Posterior cingulate gyrus (tissue), 11 donors: ENCODE measurements at regions not wholly inside any gene's neighbourhood (a gene's known extent, or its start where the extent isn't known, plus 50 kb on each side); places are given as distances from the start of the nearest gene placed in this dataset.
"Not testable (repeated sequence)": the region's sequence is repeated elsewhere in the genome, so short reads cannot be mapped to it uniquely, and the experiment has no call there.

Experiments
- DNase-seq, 10 donors: peaks; one replicate each; pipeline versions ENCODE4 v3.0.0 to v3.0.0-alpha.2; 2020 to 2021; ENCODE audit warnings: mixed read lengths in 3 of 10
- intact Hi-C: fragments of 100-400 bp; cut with DNase I; formaldehyde crosslinking; loops from one replicate; pipeline ENCODE4 v1.15.1; 2023

DNA sequence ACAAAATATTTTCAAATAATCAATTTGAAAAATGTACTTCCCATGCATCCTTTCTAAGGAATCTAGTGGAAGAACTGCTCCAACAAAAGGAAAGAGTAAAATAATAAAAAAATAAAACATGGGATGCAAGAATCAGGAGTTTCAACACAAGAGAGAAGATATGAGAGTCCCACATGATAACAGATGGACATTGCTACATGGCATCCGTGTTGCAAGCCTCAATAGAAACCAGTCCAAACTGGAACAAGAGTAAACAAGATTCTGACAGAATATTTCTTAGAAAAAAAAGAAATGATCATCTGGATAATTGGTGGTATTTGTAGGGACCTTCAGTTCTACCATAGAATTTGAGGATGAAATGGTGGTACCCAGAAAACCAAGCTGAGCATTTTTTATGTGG is 186.8 kb downstream of the FRK start:
- no peak for DNase-seq
- intact Hi-C loops = no loop called here

DNA sequence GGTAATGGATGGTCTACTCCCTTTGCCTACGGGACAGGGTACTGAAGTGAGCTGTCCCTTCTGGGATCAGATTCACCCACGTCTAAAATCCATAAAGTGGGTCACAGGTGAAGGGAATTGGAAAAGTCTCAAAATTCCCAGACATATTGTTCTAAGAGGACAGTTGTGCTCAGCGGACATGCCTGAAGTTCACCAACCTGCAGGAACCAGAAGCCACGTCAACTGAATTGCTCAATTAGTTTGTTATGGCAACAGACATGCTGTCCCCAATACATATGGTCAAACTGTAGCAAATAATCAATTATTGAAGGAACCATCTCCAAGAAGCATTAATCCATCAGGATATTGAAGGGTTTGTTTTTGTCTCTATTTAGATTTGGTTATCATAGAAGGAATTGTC is 190.2 kb downstream of the FRK start:
- DNase-seq = no peak
- intact Hi-C loops = no loop called here

DNA sequence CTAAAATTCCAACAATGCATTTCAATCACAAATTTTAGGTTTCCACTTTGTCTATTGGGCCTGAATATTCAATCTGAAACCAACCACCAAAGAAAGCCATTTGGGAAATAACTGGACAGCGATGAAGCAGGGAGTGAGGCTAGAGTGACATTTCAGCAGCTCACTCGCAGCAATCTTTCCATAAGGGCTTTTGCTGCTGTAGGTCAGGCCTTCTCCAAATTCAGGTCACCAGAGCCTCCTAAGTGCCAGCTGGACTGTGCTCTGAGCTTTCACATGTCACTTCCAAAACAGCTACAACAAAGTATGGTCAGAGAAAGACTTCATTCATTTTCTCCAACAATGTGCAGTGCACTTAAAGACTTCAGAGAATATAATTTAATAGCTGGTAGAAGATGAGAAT is 194.8 kb downstream of the FRK start:
- DNase-seq = no peak
- intact Hi-C loops = no loop called here

GRCh38 chr6:115863211-115863610 is 197.5 kb downstream of the FRK start:
- DNase-seq = no peak
- intact Hi-C loops = no loop called here

DNA sequence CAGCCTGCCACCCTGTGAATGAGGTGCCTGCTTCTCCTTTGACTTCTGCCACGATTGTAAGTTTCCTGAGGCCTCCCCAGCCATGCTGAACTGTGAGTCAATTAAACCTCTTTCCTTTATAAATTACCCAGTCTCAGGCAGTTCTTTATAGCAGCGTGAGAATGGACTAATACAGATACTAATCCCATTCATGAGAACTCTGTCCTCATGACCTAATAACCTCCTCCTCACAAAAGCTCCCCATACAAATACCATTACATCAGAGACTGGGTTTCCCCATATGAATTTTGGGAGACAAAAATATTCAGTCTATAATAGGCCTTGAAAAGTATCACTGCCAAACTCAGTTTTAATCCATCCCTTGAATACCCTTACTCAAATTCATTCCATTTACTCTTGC is 199.0 kb downstream of the FRK start:
- DNase-seq, intact Hi-C loops: not testable (repeated sequence)

GRCh38 chr6:115859577-115859976 is 201.1 kb downstream of the FRK start:
- intact Hi-C loops, DNase-seq: not testable (repeated sequence)

GRCh38 chr6:115854866-115855665 is 205.6 kb downstream of the FRK start:
- DNase-seq = peak in 1 of 10 donors; percentile 85
- intact Hi-C loops = no loop called here

DNA sequence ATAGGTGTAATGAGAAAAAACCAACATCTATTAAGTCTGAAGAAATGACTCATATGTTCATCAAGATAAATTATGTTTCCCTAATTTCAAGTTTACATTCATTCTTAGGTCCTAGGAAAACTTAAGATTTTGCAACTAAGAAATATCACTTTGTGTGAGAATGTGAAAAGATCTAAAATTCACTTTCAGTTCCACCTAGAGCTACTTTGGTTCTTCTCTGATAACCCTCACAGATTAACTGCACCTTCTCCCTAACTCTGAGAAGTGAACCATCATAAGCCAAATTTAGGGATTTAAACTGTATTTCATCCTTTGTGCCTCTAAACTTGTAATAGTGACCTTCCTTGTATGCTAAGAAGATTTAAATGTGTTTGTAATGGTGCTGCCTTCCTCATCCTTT is 213.0 kb downstream of the FRK start:
- DNase-seq = no peak
- intact Hi-C loops = no loop called here

GRCh38 chr6:115843945-115844344 is 216.7 kb downstream of the FRK start:
- intact Hi-C loops = no loop called here
- DNase-seq = no peak

GRCh38 chr6:115842338-115842737 is 218.4 kb downstream of the FRK start:
- intact Hi-C loops = no loop called here
- no peak for DNase-seq

GRCh38 chr6:115839583-115840181 is 221.0 kb downstream of the FRK start:
- DNase-seq = no peak
- intact Hi-C loops = no loop called here

DNA sequence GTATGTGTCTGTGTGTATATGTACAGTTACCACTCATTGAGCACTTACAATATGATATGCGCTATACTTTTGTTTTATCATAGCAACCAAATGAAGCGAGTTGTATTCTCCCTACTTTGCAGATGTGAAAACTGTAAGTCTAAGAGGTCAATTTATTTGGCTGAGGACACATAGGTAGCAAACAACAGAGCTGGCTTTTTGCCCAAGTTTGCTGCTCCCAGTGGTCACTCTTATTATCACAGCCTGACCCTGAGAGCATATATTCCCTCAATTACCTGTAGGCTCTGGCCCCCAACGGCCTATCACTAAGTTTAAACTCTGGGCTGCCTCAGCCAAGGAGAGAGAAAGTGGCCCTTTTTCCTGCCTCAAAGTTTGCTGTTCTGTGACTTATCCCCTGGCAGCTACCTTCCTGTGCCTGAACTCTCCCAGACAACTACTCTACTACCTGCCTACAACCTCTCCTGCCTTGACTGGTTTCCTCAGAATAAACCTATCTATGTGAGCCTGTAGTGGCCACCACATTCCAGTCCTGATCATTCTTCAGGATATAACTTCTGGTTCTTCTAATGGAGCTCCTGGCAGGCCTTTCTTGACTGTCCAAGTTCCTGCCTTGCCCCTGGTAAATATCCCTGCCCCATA is 221.8 kb downstream of the FRK start:
- intact Hi-C loops = no loop called here
- peak in 1 of 10 donors; percentile 49 for DNase-seq

DNA sequence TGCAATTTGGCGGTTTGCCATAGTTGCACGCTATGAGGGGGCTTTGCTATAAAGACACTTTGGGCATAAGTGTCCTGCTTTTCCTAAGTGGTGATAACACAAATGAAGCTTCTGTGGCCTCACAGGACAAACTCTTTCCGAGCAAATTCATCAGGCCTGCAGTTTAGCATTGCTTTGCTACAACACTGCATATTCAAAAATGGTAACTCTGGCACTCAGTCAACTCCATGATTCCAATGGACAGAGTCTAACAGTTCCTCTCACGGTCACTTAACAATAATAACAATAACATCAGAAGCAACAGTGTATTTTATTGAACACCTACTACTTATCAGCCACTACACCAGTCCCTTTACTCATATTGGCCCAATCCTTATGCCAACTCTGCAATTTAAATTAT is 222.5 kb downstream of the FRK start:
- DNase-seq = no peak
- intact Hi-C loops = no loop called here

DNA sequence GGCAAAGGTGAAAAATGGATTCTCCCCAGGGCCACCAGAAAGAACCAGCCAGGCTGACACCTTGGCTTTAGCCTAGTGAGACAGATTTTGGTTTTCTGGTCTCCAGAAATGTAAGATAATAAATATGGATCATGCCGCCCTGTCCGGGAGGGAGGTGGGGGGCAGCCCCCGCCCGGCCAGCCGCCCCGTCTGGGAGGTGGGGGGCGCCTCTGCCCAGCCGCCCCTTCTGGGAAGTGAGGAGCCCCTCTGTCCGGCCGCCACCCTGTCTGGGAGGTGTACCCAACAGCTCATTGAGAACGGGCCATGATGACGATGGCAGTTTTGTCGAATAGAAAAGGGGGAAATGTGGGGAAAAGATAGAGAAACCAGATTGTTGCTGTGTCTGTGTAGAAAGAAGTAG is 224.3 kb downstream of the FRK start:
- intact Hi-C loops = not testable (repeated sequence)
- peak in 1 of 10 donors; percentile 64 for DNase-seq

- intact Hi-C loops = no loop called here
These were observed 225.4 kb downstream of the FRK start for GRCh38 chr6:115835314-115835713.

DNA sequence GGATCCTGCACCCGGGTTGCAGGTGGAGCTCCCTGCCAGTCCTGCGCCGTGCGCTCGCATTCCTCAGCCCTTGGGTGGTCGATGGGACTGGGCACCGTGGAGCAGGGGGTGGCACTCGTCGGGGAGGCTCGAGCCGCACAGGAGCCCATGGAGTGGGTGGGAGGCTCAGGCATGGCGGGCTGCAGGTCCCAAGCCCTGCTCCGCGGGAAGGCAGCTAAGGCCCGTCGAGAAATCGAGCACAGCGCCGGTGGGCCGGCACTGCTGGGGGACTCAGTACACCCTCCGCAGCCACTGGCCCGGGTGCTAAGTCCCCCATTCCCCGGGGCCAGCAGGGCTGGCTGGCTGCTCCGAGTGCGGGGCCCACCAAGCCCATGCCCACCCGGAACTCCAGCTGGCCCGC is 226.1 kb downstream of the FRK start:
- intact Hi-C loops = not testable (repeated sequence)
- DNase-seq = peak in 2 of 10 donors; percentile 60 to 80

More at GRCh38 chr6:115835314-115835713, 225.4 kb downstream of the FRK start:
- no peak for DNase-seq

DNA sequence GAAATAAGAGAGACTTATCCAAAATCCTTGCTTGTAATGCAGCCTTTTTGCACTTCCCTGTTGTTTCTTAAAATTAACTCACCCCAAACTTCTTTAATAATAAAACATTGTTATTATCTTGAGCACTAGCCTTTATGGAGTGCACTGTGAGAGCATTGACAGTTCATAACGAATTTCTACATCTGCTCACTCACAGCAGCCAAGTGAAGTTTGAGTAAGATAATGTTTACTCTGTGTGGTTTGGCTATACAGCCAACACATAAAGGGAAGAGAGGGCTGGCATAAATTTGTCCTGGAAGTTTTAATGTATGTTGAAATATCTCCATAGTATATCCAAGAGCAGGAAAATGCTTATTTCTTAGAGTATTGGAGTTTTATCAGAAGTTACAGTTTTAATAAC is 227.9 kb downstream of the FRK start:
- no peak for DNase-seq
- intact Hi-C loops = no loop called here

DNA sequence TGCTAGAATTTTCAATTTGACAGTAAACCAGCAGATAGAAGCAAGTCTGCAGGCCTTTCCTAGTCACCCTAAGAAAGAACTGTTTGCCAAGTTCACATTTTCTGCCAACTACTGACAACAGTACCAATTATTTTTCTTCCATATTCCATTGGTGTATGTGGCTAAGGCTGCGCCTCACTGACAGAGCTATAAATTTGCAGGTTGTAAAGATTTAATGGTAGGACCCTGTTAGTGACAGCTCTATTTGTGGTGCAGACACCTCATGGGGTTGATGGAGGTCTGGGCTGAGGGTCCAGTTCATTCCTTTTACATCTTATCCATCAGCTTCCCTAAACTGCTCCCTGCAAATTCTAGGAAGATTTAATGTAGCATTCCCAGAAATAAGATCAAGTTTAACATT is 228.5 kb downstream of the FRK start:
- DNase-seq = no peak
- intact Hi-C loops = no loop called here

GRCh38 chr6:115830895-115831294 is 229.8 kb downstream of the FRK start:
- no peak for DNase-seq
- intact Hi-C loops = no loop called here

DNA sequence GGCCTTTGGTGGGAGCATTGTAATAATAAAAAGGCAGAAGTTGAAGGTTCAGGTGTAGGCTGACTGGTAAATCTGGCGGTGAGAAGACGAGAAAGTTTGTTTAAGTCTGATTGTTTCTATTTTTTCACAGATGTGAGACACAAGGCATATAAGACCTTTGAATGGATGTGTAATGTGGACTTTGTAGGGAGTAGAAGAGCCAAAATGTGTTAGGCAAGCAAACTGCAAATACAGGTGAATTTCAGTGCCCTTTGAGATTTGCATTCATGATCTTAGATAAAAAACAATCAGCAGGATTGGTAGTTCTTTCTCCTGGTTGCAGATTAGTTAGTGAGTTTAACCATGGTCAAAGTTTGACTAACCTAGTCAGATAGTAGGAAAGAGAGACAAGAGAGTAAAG is 238.9 kb downstream of the FRK start:
- no peak for DNase-seq
- intact Hi-C loops = no loop called here

- intact Hi-C loops = no loop called here
- no peak for DNase-seq
These were observed 241.2 kb downstream of the FRK start for GRCh38 chr6:115819506-115819905.

- intact Hi-C loops = no loop called here
- DNase-seq = no peak
These were observed 243.5 kb downstream of the FRK start for GRCh38 chr6:115817161-115817560.
